Caki2 (cell line): ENCODE measurements at regions not wholly inside any gene's neighbourhood (a gene's known extent, or its start where the extent isn't known, plus 50 kb on each side); places are given as distances from the start of the nearest gene placed in this dataset.

Experiments
- DNase-seq: peaks from one replicate; pipeline ENCODE4 v3.0.0-alpha.2; 2015; ENCODE audit warnings: low read depth
- in situ Hi-C: cut with HindIII; loops from 2 replicates; pipeline ENCODE4 v1.10.0; 2016; ENCODE audit warnings: low sequenced_read_pairs, low pct_unique_long_range_greater_than_20kb, mixed read lengths

DNA sequence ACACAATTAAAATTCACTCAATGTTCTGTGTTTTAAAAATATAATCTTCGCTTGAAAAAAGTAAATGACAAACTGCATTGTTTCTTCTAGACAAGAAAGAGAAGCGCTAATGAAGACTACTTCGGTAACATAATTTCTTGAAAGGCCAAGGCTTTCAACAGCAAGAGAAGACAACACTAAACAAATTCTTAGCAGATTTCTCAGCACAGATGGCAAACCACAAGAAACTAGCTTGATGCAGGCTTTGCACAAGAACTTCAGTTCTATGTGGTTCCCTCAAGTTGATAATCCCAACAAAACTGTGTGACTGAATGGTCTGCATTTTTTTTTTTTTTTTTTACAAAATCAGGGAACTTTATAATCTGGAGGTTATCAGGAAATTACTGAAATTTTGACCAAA, 447.4 kb upstream of the NRSN1 start:
- no peak for DNase-seq
- in situ Hi-C loops: no loop called here

DNA sequence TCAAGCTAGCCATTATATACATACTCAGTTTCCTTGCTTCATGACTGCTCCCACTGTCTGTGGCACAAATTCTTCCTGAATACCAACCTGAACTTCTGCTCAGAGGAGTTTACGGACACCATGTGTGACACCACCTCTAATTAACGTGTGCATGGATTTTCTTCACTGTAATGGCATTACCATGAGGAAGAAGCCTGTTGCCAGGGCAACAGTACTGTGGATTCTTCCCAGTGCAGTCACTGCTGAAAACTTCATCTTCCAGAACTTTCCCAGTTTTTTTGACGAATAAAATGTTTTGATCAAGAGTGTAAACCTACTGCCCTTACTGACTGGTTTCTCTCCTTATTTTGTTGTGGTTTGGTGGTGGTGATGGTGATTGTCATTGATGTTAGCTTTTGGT, 444.3 kb upstream of the NRSN1 start:
- DNase-seq: no peak
- in situ Hi-C loops: no loop called here

DNA sequence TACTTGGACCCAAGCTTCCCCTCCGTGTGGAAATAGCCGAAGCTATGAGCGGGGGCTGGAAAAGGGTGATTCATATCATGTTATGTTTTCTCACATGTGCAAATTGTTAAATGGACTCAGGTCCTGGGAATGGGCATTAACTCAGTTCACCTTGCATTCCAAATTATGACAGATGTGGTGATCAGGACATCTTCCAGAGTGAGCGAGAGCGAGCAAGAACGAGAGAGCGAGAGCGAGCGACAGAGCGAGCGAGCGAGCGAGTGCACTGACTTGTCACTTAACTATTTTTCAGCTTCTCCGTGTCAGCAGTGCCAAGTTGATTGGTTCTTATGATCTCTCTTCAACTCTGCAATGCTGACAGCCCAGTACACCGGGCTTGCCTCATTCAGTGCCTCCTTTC, 437.4 kb upstream of the NRSN1 start:
- DNase-seq: no peak
- in situ Hi-C loops: no loop called here

DNA sequence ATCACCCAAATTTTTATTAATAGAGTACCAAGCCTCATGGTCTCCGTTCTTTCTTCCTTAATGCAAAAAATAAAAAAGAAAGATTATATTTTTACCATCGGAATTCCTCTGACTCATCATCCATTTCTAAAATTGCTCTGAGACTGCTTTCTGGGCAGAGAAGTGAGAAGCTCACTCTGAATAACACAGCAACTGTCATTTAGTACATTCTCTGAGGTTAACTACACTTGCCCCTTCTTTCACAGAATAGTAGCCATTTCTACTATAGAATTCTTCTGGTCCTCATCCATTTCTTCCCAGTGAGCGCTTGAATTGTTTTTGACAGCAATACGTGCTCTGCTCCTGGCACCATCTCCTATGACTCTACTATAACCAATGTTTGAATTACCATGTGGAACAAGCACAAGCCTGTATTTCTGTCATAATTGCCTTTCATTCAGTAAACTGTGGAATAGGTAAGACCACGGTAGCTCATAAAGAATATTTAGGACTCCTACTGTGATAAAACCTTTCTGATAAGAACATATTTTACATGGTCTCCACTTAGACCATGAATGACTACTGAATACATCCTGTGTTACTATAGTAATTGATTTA, 435.5 kb upstream of the NRSN1 start:
- in situ Hi-C loops: no loop called here
- no peak for DNase-seq

DNA sequence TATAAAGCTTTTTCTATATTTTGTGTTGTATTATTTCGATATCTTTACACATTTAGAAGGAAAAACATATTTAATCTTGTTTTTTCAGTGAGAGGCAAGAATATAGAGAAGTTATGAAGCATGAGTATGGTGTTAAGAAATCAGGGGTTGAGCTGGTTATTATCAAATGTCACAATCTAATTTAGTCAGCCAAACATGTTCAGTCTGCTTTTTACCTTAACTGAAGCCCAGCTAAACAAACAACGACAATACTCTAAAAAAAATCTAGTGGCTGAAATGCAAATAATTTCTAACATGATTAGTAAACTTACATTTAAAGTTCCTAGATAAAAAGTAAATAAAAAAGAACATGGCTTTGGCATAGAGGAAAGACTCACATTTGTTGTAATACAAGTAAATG, 433.8 kb upstream of the NRSN1 start:
- in situ Hi-C loops: no loop called here

DNA sequence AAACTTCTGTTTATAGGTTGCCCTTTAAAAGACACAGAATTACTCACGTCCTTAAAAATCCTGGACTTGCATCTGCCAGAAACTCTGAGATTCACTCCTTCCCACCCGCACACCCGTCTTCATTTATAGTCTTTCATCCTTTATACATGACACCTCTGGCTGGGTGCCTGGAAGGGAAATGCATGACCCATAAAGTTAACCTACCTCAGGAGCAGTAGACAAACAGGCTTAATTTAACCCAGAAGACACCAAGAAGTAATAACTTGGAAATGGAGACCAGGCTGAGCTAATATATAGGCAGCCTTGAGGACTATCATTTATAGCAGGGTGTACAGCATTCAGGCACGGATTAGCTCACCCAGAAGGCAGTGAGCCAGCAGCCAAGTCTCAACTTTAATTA, 429.0 kb upstream of the NRSN1 start:
- no peak for DNase-seq
- in situ Hi-C loops: no loop called here

More for the DNA sequence above, 433.8 kb upstream of the NRSN1 start:
- DNase-seq: no peak

DNA sequence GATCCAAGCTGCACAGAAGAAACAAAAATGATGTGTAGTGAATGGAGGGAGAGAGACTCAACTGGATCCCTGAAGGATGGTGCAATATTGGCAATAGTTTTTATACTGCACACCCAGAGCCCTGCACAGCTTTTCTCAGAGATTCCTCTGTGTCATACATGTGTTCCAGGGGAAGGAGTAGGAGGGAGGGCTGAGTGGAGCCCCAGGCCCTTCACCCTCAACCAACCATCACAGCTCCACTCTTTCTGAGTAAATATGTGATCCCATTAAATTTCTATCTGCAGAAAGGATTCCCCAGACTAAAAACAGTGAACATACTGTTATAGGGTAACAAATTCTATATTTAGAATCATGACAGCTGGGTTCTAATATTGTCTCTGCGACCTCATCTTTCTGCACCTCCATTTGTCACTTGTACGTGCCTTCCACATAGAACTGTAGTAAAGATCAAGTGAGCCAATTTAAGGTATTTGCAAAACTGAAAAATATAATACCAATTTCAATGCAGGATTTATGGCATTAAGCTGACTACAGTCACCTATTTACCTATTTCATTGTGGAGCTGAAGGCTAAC, 421.4 kb upstream of the NRSN1 start:
- DNase-seq: no peak
- in situ Hi-C loops: no loop called here

DNA sequence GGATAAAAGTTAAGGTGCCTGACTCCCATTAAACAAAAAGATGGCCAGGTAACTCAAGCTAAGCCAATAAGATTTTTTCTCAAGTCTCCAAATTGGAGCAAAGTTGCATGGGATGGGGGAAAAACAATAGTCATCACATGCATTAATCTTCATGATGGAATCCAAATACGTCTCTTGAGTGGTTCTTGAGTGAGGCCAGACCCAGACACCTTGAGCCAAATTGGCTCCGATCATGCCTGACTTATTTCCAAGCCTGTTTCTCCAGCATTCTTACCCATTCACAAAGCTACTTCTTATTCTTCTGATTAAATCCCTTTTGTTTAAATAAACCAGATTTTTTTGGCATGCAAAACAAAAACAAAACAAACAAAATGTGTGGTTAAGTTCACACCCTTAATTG, 420.3 kb upstream of the NRSN1 start:
- in situ Hi-C loops: no loop called here
- DNase-seq: no peak

DNA sequence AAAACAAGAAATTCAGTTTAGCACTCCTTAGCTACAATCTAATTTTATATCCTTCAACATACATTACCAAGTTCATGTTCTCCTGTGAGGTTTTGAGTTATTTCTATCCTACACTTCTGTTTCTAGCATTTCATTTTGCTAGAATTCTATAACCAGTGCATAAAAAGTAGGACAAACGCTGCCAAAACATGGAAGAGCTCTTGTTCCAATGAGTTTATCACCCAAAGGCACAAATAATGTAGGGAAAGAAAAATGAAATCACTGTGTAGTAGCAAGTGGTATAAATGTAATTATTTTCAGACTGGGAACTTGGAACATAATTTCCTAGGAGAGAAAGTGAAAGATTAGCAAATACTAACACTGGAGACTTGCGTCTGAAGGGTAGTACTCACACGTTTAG, 413.3 kb upstream of the NRSN1 start:
- in situ Hi-C loops: no loop called here
- DNase-seq: no peak

DNA sequence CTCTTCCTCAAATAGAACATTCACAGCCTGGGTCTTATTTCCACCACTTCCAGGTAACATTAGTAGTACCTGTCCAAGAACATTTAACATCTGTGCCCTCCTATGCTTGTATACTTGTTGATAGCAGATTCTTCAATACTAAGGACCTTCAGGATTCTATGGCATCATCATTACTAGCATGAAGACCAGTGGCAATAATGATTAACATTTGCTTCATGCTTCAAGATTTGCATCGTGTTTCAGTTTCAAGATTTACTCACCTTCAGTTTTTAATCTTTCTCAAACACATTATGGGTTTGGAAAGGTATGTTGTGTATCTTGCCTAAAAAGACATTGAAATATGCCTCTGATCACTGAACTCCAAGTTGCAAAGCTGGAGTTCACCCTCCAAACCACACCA, 412.8 kb upstream of the NRSN1 start:
- in situ Hi-C loops: no loop called here
- no peak for DNase-seq

DNA sequence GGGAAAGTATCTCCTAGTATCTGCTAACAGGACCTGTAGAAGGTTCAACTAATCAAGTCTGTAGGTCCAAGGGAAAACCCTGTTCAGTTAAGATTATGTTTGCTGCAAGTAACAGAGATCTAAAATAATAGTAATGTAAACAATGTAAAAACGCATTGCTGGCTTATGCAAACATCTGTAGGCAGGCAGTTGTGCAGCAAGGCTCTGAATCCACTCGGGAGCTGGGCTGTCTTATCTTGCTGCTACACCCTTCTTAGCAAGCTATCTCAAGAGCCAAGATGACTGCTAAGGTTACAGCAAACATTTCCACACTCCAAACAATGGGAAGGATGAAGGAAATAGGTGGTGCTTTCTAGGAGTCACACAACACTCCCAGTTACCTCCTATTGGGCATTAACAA, 397.3 kb upstream of the NRSN1 start:
- in situ Hi-C loops: no loop called here
- no peak for DNase-seq

DNA sequence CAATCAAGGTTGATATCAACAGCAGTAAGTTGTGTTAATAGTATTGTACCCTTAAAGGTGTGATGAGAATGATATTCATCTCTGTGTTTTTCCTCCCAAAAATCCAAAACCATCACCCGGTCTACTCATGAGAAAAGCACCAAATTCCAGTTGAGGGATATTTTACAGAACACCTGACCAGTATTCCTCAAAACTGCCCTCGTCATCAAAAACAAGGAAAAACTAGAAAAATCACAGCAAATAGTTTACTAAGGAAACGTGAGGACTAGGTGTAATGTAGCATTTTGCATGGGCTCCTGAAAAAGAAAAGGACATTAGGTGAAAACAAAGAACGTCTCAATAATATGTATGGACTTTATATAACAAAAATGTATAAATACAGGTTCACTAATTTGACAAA, 394.4 kb upstream of the NRSN1 start:
- DNase-seq: no peak
- in situ Hi-C loops: no loop called here

DNA sequence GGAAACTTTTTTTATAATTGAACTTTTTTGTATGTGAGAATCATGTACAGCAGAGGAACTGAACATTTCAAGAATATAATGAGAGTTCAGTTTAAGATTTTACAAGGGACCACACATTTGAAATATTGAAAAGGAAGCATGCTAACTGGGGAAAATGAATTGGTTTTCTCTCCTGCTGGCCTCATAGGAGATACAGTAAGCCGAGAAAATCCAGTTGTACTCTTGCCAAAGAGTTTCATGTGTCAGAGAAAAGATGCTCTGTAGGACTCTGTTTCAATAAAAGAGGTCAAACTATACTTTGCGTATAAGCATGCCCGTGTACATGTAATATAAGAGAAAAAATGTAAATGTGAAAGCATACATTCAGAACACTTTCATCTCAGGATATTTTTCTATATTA, 393.5 kb upstream of the NRSN1 start:
- DNase-seq: no peak
- in situ Hi-C loops: no loop called here

DNA sequence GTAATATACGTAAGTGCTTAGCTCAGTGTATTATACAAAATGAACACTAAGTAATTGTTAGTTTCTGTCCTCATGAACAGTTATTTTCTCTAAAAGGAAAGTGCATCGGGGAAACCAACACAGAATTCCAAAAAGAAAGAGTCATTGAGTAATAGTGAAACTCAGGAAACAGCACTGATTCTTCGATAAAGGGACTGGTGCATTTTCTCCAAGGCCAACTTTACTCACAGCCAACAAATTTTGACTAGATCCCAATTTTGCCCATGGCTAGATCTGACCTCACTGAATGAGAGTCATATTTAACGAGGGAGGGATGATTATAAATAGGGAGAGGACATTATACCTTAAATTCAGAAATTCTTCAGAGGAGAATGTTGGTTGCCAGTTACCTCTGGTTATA, 390.9 kb upstream of the NRSN1 start:
- no peak for DNase-seq
- in situ Hi-C loops: no loop called here

DNA sequence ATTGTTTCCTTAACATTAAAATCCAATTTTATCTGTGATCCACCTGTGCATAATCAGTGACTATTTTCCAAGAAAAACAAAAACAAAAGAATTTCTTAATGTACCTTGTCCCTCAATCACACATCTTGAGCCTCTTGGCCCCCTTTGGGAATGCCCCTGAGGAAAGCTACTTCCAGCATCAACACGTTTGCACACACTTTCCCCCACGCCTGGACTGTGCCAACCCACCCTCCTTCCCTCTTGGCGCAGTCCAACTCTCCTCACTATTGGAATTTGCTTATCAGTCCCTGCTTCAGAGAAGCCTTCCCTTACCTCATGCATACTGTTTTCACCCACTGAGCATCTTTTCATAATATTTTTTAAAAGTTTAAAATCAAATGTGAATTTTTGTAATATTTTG, 389.4 kb upstream of the NRSN1 start:
- in situ Hi-C loops: no loop called here

DNA sequence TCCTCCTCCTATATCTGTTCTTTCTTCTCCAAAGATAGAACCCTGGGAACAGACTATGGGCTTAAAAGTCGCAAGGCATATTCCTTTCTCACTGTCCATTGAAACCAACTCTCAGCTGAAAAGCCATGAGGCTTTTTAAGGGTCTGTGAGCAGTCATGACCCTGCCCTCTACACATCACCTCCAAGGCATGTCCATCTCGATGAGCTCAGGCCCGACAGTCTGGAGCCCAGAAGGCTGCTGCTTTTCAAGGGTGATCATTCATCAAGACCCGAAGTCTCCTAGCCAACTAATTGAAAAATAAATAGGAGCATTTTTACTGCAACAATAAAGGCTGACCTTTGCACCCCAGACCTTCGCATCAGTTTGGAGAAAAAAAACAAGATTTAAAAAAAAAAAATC, 378.8 kb upstream of the NRSN1 start:
- DNase-seq: no peak
- in situ Hi-C loops: no loop called here

More for the DNA sequence above, 389.4 kb upstream of the NRSN1 start:
- no peak for DNase-seq

DNA sequence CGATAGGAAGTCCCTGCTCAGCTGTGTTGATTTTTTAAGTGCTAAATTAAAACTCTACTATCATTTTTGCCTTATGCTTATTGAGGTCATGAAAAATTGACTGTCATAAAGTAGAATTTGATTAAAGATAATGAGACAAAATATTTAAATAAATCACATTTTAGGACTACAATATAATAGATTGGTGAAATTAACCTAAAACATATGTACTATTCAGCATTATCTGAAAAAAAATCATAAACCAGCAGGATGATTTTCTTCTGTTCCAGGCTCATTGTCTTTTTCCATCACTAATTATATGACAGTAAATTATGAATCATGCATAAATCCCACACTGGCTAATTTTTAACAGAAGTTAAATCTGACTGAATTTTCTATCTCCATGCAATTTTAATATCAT, 373.6 kb upstream of the NRSN1 start:
- no peak for DNase-seq
- in situ Hi-C loops: no loop called here

DNA sequence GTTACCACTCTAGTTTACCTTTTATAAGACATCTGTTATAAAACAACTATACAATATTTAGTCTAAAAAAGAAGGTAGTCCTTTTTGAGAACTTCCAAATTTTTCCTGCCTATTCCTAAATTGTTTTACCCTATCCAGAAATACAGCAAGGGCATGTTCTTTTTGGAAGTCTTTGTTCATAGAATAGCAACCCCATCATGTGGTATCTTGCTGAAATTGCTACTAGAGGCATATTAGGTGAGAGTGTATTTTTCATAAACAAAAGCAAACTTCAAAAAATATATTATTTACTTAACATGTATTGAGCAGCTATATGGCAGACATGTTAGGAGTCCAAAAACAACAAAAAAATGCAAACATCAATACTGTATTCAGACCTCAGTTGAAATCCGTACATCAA, 371.8 kb upstream of the NRSN1 start:
- DNase-seq: no peak

DNA sequence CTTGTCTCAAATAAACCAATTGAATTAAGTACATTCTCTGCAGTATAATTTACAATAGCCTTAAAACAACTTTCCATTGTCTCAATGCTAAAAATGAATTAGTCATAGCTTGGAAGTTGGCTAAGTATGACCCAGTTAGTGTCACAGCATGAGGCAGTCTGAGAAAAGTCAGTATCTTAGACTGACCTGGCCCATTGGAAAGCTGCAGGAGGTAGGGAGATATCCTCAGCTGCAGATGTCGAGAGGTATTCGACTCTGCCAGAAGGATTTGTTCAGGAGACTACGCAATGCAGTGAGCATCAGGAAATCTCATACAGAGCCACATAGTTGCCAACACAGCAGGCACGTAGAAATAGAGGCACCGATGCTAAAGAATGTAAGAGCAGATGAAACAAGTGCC, 350.9 kb upstream of the NRSN1 start:
- in situ Hi-C loops: no loop called here

More for the DNA sequence above, 371.8 kb upstream of the NRSN1 start:
- in situ Hi-C loops: no loop called here

DNA sequence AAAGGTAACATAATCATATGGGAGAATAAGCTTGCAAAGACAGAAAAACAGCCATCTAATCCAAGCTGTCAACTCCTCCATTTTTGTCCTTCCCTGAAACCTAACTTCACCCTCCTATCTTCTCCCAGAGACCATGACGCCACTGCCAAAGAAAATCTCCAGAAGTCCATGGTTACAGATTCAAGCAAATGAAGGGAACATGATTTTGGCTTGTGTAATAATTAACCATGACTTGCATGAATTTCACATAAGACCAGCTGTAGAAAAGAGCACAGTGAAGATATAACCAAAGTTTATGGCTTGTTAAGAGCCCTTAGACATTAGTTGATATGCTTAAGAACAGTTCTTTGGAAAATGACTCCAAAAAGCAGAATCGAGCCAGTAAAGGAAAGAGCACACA, 342.1 kb upstream of the NRSN1 start:
- in situ Hi-C loops: no loop called here
- DNase-seq: no peak

More for the DNA sequence above, 350.9 kb upstream of the NRSN1 start:
- DNase-seq: no peak
